GM10266 (cell line): ENCODE measurements at regions not wholly inside any gene's neighbourhood (a gene's known extent, or its start where the extent isn't known, plus 50 kb on each side); places are given as distances from the start of the nearest gene placed in this dataset.

Source experiments
- DNase-seq: peaks from one replicate; pipeline ENCODE4 v3.0.0; 2012; ENCODE audit errors: extremely low spot score
- CTCF ChIP-seq: IDR thresholded peaks from 2 replicates; pipeline ENCODE4 v1.5.1; 2012; ENCODE audit warnings: mild to moderate bottlenecking, low read depth; ENCODE audit not compliant: control insufficient read depth, insufficient read depth; ENCODE audit errors: missing control alignments

GRCh38 chr17:13346996-13347762 is 254.6 kb downstream of the HS3ST3A1 start:
- no peak for TF ChIP-seq CTCF
- no peak for DNase-seq

GRCh38 chr17:13346592-13346991 is 255.1 kb downstream of the HS3ST3A1 start:
- no peak for DNase-seq

GRCh38 chr17:13346081-13346533 is 255.6 kb downstream of the HS3ST3A1 start:
- DNase-seq = no peak
- no peak for TF ChIP-seq CTCF

More at GRCh38 chr17:13346592-13346991, 255.1 kb downstream of the HS3ST3A1 start:
- no peak for TF ChIP-seq CTCF

GRCh38 chr17:13338421-13338820 is 263.3 kb downstream of the HS3ST3A1 start:
- no peak for TF ChIP-seq CTCF
- DNase-seq = no peak

GRCh38 chr17:13337864-13338371 is 263.8 kb downstream of the HS3ST3A1 start:
- TF ChIP-seq CTCF = peak; percentile 63
- peak; percentile 22 for DNase-seq

- DNase-seq = no peak
- TF ChIP-seq CTCF = no peak
Observed at GRCh38 chr17:13337151-13337550, 264.6 kb downstream of the HS3ST3A1 start.

- TF ChIP-seq CTCF = no peak
Observed at GRCh38 chr17:13334374-13334773, 267.4 kb downstream of the HS3ST3A1 start.

More at GRCh38 chr17:13334374-13334773, 267.4 kb downstream of the HS3ST3A1 start:
- DNase-seq = no peak
